SW 1271 (cell line): ENCODE measurements at regions not wholly inside any gene's neighbourhood (a gene's known extent, or its start where the extent isn't known, plus 50 kb on each side); places are given as distances from the start of the nearest gene placed in this dataset.
"Not testable (repeated sequence)": the region's sequence is repeated elsewhere in the genome, so short reads cannot be mapped to it uniquely, and the experiment has no call there.

ENCODE experiments used
- DNase-seq, 2 experiments: peaks; one replicate each; lab custom pipeline; 2025; lab: John Stamatoyannopoulos, UW

DNA sequence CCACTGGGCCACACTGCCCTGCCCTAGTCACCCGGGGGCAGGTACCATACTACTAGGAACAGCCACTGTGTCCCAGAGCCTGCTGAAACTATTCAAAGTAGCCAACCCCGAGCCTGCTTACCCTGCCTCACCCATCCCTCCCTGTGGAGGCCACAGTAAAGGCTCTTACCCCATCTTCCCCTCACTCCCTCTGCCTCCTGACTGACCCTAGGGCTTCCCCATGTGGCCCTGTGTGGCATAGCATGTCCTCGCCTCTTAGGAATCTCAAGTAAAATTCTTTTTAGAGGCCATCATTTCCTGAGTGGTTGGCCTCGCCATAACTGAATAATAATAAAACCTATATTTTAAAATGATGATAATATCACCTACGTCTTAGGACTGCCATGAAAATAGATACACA is 112.2 kb upstream of the SLC6A11 start:
- peak; percentile 48 to 52 for DNase-seq

- no peak for DNase-seq
These were observed 109.8 kb upstream of the SLC6A11 start for GRCh38 chr3:10706156-10706739.

GRCh38 chr3:10706740-10707399 is 109.2 kb upstream of the SLC6A11 start:
- no peak for DNase-seq

GRCh38 chr3:10707400-10708215 is 108.4 kb upstream of the SLC6A11 start:
- no peak for DNase-seq

DNA sequence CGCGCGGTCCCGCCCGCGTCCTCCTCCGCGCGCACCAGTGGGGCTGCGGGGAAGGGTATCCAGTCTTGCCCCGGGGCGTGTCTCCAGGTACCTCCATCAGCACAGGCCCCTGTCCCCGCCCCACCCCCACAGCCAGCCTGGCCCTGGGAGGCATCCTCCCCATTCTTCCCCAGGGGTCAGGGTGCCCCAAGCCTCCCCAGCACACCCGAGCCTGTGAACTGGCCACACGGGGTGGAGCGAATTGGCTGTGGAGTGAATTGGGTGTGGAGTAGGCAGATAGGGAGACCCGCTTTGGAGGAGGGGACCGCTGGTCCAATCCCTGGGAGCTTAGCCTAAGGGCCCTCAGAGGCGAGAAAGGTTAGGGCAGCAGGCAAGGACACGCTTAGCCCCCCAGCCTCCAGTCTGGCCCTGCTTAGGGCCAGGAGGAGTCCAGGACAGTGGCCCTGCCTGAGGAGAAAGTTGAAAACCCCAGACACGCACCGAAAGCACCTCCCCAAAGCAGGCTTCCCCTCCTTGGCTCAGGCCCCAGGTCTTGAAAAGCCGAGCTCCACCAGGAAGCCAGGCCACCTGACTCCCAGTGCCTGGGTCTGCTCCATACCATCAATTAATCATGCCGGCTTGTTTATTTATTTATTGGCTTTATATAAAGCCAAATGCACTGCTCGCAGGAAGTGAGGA is 107.7 kb upstream of the SLC6A11 start:
- DNase-seq, result no peak

GRCh38 chr3:10709110-10709781 is 106.8 kb upstream of the SLC6A11 start:
- no peak for DNase-seq

DNA sequence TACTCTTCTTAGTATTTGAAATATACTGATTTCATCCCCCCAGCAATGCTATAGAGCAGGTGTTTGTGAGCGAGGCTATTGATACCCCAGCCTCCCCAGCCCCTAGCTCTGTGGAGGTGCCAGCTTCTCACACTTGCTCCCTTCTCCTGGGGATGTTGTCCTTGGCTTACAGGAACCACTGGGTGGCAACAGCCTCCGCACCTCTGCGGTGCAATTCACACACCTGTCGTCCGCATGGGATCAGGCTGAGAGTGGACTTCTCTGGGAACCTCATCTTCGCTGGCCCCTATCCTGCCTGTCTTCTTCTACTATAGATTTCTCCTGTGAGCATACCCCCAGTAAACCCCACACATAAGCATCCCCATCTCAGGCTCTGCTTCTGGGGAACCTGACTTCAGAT is 103.9 kb upstream of the SLC6A11 start:
- no peak for DNase-seq

DNA sequence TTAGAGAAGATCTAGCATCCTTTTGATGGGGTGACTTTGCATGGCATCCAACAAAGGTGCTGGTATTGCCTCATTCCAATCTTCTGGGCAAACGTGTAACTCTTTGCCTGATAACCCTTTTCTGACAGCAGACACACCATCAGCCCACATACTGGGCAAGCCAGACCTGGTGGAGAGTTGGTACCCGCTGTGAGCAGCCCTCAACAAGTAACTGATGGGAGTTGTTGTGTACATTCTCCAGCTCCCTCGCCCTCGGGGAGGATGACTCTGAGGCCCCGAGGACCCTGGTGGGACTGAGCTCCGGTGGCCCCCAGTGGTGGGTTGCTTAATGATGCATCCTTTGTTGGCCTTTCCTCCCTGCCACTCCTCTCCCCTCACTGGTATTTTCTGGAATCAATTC is 102.4 kb upstream of the SLC6A11 start:
- no peak for DNase-seq

DNA sequence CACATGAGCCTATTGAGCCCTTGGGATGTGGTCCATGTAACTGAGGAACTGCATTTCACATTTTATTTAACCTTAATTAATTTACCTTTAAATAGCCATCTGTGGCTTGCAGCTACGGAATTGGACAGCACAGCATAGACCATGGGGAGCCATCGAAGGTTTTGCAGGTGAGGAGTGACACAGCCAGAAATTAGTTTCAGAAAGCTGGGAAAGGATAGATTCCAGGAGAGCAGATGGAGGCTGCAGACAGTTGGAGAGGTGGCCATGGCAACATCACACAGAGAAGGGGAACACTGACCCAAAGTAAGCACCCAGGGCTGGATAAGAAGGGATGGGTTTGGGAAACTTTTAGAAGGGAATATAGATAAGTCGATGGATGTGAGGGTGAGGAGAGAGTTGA is 100.1 kb upstream of the SLC6A11 start:
- no peak for DNase-seq

DNA sequence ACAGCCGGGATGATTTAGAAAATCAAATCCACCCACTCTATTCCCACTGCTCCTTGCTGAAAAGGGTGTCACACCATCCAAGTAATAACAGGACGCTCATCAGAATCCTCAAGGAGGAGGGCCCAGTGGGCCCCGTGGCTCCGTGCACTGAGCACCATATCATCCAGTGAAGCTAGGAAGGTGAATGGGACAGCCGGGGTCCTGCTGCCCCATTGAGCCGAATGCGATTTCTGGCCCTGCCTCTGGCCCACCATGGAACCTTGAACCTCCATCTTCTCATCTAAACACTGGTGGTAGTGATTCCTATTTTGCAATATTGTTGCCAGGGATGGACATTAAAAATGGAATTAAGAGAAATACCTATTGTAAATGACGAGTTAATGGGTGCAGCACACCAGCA is 99.1 kb upstream of the SLC6A11 start:
- no peak for DNase-seq

GRCh38 chr3:10717756-10718155 is 98.3 kb upstream of the SLC6A11 start:
- no peak for DNase-seq

GRCh38 chr3:10721101-10721500 is 94.9 kb upstream of the SLC6A11 start:
- DNase-seq, result no peak

DNA sequence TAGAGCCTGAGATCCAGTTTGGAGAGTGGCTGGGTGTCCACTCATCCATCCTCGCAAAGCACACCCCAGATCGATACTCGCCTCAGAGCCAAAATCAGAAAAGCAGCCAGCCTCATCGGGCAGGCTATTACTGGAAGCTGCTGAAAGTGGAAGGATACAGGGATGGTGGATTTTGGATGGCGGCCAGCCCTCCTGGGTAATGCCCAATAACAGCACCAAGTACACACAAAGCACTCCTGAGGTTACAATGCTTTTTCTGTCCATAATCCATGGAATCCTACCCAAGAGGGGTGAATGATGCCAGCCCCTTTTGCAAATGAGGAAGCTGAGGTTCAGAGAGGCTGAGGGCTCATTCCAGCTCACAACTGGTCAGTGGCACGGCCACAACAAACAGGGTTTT is 93.1 kb upstream of the SLC6A11 start:
- DNase-seq, result no peak

GRCh38 chr3:10723991-10724390 is 92.0 kb upstream of the SLC6A11 start:
- no peak for DNase-seq

DNA sequence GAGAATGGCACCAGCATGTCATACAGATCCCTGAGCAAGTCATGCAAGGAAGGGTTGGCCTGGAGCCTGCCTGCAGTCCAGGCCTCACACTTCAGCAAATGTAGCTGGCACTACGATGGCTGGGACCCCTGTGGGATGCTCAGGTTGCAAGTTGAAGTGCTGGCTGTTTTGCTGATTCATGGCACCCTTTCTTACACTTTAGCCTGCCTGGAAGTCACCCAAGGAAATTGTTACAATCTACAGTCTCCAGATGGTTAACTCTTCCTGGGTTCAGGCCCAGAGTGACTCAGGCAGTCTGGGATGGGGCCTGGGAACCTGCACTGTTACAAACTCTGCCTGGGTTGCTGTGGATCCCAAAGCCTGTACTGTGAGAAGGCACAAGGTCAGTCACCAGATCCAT is 91.0 kb upstream of the SLC6A11 start:
- DNase-seq, result no peak

DNA sequence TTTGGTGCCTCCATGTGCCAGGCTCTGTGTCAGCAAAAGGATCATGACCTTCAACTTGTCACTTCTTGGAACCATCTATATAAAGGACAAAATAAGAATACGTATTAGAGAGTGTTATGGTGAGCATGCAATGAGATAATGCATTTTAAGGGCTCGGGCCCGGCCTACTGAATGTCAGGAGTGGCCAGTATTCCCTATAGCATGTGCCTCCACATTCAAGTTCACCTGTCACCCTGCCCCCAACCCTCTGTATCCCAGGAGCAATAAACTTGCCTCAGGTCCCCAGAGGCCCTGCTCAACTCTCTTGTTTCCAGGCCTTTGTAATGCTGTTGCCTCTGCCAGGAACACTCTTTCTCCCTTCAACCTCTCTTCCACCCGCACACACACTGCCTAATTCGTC is 90.2 kb upstream of the SLC6A11 start:
- DNase-seq, result no peak

DNA sequence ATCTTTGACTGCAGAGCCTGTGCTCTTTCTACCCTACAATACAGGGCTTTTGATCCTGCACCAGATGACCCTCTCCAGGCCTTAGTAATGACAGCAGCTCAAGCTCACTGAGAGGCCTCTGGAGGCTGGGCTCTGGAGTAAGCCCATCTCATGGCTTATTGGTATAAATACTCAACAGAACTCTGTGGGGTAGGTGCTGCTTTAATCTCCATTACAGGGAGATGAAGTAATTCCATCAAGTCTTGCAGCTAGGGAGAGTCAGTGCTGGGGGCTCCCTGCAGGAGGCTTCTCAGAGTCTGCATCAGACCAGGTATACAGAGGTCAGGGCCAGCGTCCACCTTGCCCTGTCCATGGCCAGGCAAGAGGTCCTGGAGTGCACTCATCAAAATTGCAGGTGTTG is 89.2 kb upstream of the SLC6A11 start:
- no peak for DNase-seq

GRCh38 chr3:10729439-10729838 is 86.6 kb upstream of the SLC6A11 start:
- DNase-seq, result no peak

DNA sequence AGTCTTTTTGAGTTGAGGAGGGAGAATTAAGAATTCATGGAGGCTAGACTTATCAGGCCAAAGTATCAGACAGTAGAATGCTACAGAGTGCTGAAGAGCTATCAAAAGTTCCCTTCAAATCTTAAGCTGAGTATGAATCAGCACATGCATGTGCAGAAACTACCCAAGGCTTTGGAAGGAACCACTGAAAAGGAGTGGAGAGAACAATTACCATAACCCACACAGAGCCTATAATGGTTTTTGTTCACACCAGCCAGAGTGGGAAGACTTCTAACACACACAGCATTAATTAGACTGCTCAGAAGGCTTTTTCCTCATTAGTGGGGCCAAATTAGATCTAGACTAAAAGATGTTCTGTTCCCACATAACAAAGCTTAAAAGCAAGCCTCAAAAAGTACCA is 83.7 kb upstream of the SLC6A11 start:
- DNase-seq, result no peak

DNA sequence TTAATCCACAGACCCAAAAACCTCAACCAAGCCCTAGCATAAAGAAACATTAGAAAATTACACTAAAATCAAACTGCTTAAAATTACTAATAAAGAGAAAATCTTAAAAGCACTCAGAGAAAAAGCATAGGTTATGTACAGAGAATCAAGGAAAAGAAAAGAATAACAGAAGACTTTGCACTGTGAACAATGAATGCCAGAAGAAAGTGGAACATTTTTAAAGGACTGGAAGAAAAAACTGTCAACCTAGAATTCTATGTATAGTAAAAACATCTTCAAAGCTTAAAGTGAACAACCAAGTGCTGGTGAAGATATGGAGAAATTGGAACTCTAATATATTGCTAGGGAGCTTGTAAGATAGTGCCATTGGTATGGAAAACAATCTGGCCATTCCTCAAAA is 82.7 kb upstream of the SLC6A11 start:
- DNase-seq, result no peak

DNA sequence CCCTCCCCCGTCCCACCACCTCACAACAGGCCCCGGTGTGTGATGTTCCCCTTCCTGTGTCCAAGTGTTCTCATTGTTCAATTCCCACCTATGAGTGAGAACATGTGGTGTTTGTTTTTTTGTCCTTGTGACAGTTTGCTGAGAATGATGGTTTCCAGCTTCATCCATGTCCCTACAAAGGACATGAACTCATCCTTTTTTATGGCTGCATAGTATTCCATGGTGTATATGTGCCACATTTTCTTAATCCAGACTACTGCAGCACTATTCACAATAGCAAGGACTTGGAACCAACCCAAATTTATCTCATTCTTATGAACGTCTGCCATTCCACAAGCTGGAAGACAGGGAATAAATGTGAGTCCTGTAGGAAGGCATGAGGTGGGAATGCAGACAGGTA is 79.6 kb upstream of the SLC6A11 start:
- not testable (repeated sequence) for DNase-seq

GRCh38 chr3:10737785-10738184 is 78.2 kb upstream of the SLC6A11 start:
- no peak for DNase-seq
